ENCODE measurements at regions not wholly inside any gene's neighbourhood (a gene's known extent, or its start where the extent isn't known, plus 50 kb on each side); places are given as distances from the start of the nearest gene placed in this dataset.
"Not testable (repeated sequence)": the region's sequence is repeated elsewhere in the genome, so short reads cannot be mapped to it uniquely, and the experiment has no call there.

DNA sequence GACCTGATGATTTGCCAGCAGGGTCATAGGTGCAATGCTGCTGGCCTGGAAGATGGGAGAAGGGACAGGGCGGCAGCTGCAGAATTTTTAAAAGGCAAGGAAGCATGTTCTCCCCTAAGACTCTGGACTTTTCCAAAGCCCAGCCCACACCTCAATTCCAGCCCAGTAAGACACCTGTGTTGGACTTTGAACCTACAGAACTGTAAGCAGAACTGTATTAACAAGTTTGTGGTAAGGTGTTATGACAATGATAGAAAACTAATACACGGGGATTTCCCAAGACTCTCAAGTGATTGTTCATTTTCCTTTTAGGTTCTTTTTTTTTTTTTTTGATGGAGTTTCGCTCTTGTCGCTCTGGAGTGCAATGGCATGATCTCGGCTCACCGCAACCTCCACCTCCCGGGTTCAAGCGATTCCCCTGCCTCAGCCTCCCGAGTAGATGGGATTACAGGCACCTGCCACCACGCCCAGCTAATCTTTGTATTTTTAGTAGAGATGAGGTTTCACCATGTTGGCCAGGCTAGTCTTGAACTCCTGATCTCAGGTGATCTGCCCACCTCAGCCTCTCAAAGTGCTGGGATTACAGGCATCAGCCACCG is 53.0 kb upstream of the CYP2D6 start:
- DNase-seq; H3K27me3 ChIP-seq (ENCODE audit: control insufficient read depth, insufficient read depth, low read length); H3K4me3 ChIP-seq (ENCODE audit: low read length); H3K27ac ChIP-seq (ENCODE audit: low read length); H3K36me3 ChIP-seq (ENCODE audit: control insufficient read depth, insufficient read depth, low read length); H3K9me3 ChIP-seq (replicated peaks; ENCODE audit: control insufficient read depth, low read depth, low read length): not testable (repeated sequence)
- WGBS (ENCODE audit: insufficient coverage) = no CpG with 5 or more reads among the region's 11 CpGs
- H3K4me1 ChIP-seq (ENCODE audit: control insufficient read depth, insufficient read depth, low read length) = peaks cover 10% of the 10 kb centered on the region

DNA sequence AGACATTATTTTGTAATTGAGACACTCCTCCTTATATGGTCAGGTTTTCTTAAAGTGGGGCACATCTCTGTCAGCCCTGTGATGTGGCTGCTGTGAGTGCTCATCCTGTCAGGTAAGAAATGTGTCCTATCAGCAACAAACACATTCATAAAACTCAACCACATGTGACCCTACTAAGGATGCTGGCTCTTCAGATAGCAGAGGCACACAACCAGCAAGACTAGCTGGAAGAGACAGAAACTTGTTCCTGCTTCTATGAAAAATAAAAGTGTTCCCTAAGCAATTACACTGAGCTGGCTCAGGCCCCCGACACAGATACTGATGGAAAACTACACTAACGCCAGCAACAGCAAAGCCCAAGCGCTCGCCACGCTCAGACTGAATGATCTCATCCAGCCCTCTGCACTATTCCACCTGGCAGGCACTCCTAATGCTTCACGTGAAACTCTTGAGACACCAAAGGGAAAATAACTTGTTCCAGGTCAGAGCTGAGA is 49.8 kb upstream of the CYP2D6 start:
- no peak overlapping the region for H3K4me3 ChIP-seq (ENCODE audit: low read length)

More for the DNA sequence above, 49.8 kb upstream of the CYP2D6 start:
- Histone ChIP-seq H3K27me3 (ENCODE audit: control insufficient read depth, insufficient read depth, low read length) (no peaks in the 10 kb centered on the region), H3K9me3 (replicated peaks; ENCODE audit: control insufficient read depth, low read depth, low read length) (no peaks in the 10 kb centered on the region), H3K27ac (ENCODE audit: low read length) (peak overlapping the region; percentile 55), H3K36me3 (ENCODE audit: control insufficient read depth, insufficient read depth, low read length) (peaks cover 2% of the 10 kb centered on the region), H3K4me1 (ENCODE audit: control insufficient read depth, insufficient read depth, low read length) (peaks cover 10% of the 10 kb centered on the region)
- DNase-seq = peak; percentile 92
- WGBS (ENCODE audit: insufficient coverage) = 33% methylated on average over 4 of the region's 6 CpGs
